Effector memory CD8-positive, alpha-beta T cell (primary cell): ENCODE measurements at regions not wholly inside any gene's neighbourhood (a gene's known extent, or its start where the extent isn't known, plus 50 kb on each side); places are given as distances from the start of the nearest gene placed in this dataset.

Experiments
- ATAC-seq: fragments of 150-1000 bp; cut with Tn5 transposase; replicated peaks from 2 replicates; pipeline ENCODE4 v1.10.0; 2021; ENCODE audit warnings: mild to moderate bottlenecking, moderate library complexity
- DNase-seq, 3 experiments: peaks; one replicate each; pipeline ENCODE4 v3.0.0; 2021
- H3K27ac Mint-ChIP-seq, 2 donors: one replicate each; pipeline ENCODE4 v1.8.0; 2022; ENCODE audit warnings: mild to moderate bottlenecking in 2 of 2, mixed read lengths in 2 of 2, moderate library complexity in 2 of 2
- H3K27me3 Mint-ChIP-seq, 2 donors: one replicate each; pipeline ENCODE4 v1.8.0; 2022; ENCODE audit warnings: mixed read lengths in 2 of 2
- H3K36me3 Mint-ChIP-seq: one replicate; pipeline ENCODE4 v1.8.0; 2022; ENCODE audit warnings: mild to moderate bottlenecking, moderate library complexity, mixed read lengths; ENCODE audit not compliant: insufficient read depth
- H3K4me1 Mint-ChIP-seq, 2 donors: one replicate each; pipeline ENCODE4 v1.8.0; 2022; ENCODE audit warnings: low read depth in 2 of 2, mixed read lengths in 2 of 2
- H3K4me3 Mint-ChIP-seq, 2 donors: one replicate each; pipeline ENCODE4 v1.8.0; 2022; ENCODE audit warnings: mild to moderate bottlenecking in 2 of 2, mixed read lengths in 2 of 2, moderate library complexity in 2 of 2
- H3K9me3 Mint-ChIP-seq, 2 donors: one replicate each; pipeline ENCODE4 v1.8.0; 2022; ENCODE audit warnings: mixed read lengths in 2 of 2

GRCh38 chr6:168163096-168163731, 84.2 kb upstream of the FRMD1 start:
- H3K4me1 Mint-ChIP-seq: peaks cover 0 to 9% of the 10 kb centered on the region in 2 donors
- H3K36me3 Mint-ChIP-seq: no peaks in the 10 kb centered on the region
- peaks cover 6 to 12% of the 10 kb centered on the region in 2 donors for H3K27me3 Mint-ChIP-seq
- H3K4me3 Mint-ChIP-seq: no peak overlapping the region
- DNase-seq: no peak
- H3K27ac Mint-ChIP-seq: no peak overlapping the region
- H3K9me3 Mint-ChIP-seq: peaks cover 2 to 8% of the 10 kb centered on the region in 2 donors
- no peak for ATAC-seq

GRCh38 chr6:168162366-168162765, 83.4 kb upstream of the FRMD1 start:
- no peak overlapping the region for H3K27ac Mint-ChIP-seq

GRCh38 chr6:168161371-168161750, 82.3 kb upstream of the FRMD1 start:
- Mint-ChIP-seq H3K4me3 (no peak overlapping the region), H3K27me3 (peaks cover 19 to 30% of the 10 kb centered on the region in 2 donors), H3K27ac (no peak overlapping the region), H3K9me3 (no peaks in the 10 kb centered on the region), H3K36me3 (no peaks in the 10 kb centered on the region), H3K4me1 (peaks cover 0 to 8% of the 10 kb centered on the region in 2 donors)
- ATAC-seq (no peak), DNase-seq (no peak)

More at GRCh38 chr6:168162366-168162765, 83.4 kb upstream of the FRMD1 start:
- ATAC-seq: no peak
- Mint-ChIP-seq H3K4me3 (no peak overlapping the region), H3K4me1 (peaks cover 0 to 6% of the 10 kb centered on the region in 2 donors), H3K9me3 (no peaks in the 10 kb centered on the region), H3K36me3 (no peaks in the 10 kb centered on the region), H3K27me3 (peaks cover 13 to 20% of the 10 kb centered on the region in 2 donors)
- no peak for DNase-seq

- H3K9me3 Mint-ChIP-seq: no peaks in the 10 kb centered on the region
- H3K36me3 Mint-ChIP-seq: no peaks in the 10 kb centered on the region
- ATAC-seq (no peak), DNase-seq (no peak)
- H3K4me3 Mint-ChIP-seq: no peak overlapping the region
- peaks cover 0 to 8% of the 10 kb centered on the region in 2 donors for H3K4me1 Mint-ChIP-seq
- no peak overlapping the region for H3K27ac Mint-ChIP-seq
- peaks cover 25 to 36% of the 10 kb centered on the region in 2 donors for H3K27me3 Mint-ChIP-seq
Measured at GRCh38 chr6:168160506-168161370, 81.7 kb upstream of the FRMD1 start.

- H3K36me3 Mint-ChIP-seq: no peaks in the 10 kb centered on the region
- no peak overlapping the region for H3K27ac Mint-ChIP-seq
- DNase-seq: no peak
- no peak overlapping the region for H3K4me3 Mint-ChIP-seq
- no peak for ATAC-seq
- peaks cover 25 to 47% of the 10 kb centered on the region in 2 donors for H3K27me3 Mint-ChIP-seq
- no peaks in the 10 kb centered on the region for H3K9me3 Mint-ChIP-seq
- H3K4me1 Mint-ChIP-seq: peaks cover 0 to 8% of the 10 kb centered on the region in 2 donors
Measured at GRCh38 chr6:168159506-168159905, 80.5 kb upstream of the FRMD1 start.

GRCh38 chr6:168158980-168159349, 80.0 kb upstream of the FRMD1 start:
- Mint-ChIP-seq H3K27me3 (peaks cover 25 to 52% of the 10 kb centered on the region in 2 donors), H3K36me3 (no peaks in the 10 kb centered on the region), H3K9me3 (no peaks in the 10 kb centered on the region), H3K4me3 (no peak overlapping the region), H3K4me1 (peaks cover 0 to 8% of the 10 kb centered on the region in 2 donors), H3K27ac (no peak overlapping the region)
- DNase-seq (no peak), ATAC-seq (no peak)

GRCh38 chr6:168158213-168158979, 79.4 kb upstream of the FRMD1 start:
- Mint-ChIP-seq H3K4me1 (peaks cover 0 to 8% of the 10 kb centered on the region in 2 donors), H3K27ac (no peak overlapping the region), H3K27me3 (peaks cover 23 to 48% of the 10 kb centered on the region in 2 donors), H3K4me3 (no peak overlapping the region), H3K9me3 (no peaks in the 10 kb centered on the region), H3K36me3 (no peaks in the 10 kb centered on the region)
- DNase-seq (no peak), ATAC-seq (no peak)

GRCh38 chr6:168157272-168158212, 78.5 kb upstream of the FRMD1 start:
- ATAC-seq (no peak), DNase-seq (no peak)
- Mint-ChIP-seq H3K9me3 (no peaks in the 10 kb centered on the region), H3K27me3 (peaks cover 19 to 40% of the 10 kb centered on the region in 2 donors), H3K4me1 (peaks cover 0 to 8% of the 10 kb centered on the region in 2 donors), H3K27ac (peak overlapping the region in 1 of 2 donors; percentile 56), H3K36me3 (no peaks in the 10 kb centered on the region), H3K4me3 (no peak overlapping the region)

GRCh38 chr6:168156742-168157265, 77.8 kb upstream of the FRMD1 start:
- no peak for DNase-seq
- Mint-ChIP-seq H3K27ac (no peak overlapping the region), H3K4me1 (peaks cover 0 to 8% of the 10 kb centered on the region in 2 donors), H3K36me3 (no peaks in the 10 kb centered on the region), H3K9me3 (no peaks in the 10 kb centered on the region), H3K4me3 (no peak overlapping the region), H3K27me3 (peaks cover 19 to 40% of the 10 kb centered on the region in 2 donors)
- ATAC-seq: no peak

- no peak overlapping the region for H3K4me3 Mint-ChIP-seq
- H3K4me1 Mint-ChIP-seq: peaks cover 0 to 8% of the 10 kb centered on the region in 2 donors
- H3K9me3 Mint-ChIP-seq: no peaks in the 10 kb centered on the region
- no peaks in the 10 kb centered on the region for H3K36me3 Mint-ChIP-seq
- H3K27me3 Mint-ChIP-seq: peaks cover 19 to 40% of the 10 kb centered on the region in 2 donors
- no peak overlapping the region for H3K27ac Mint-ChIP-seq
- no peak for ATAC-seq
- DNase-seq: no peak
Measured at GRCh38 chr6:168155821-168156741, 77.1 kb upstream of the FRMD1 start.

GRCh38 chr6:168155193-168155592, 76.2 kb upstream of the FRMD1 start:
- ATAC-seq: no peak
- no peak overlapping the region for H3K4me3 Mint-ChIP-seq
- DNase-seq: no peak
- peaks cover 0 to 8% of the 10 kb centered on the region in 2 donors for H3K4me1 Mint-ChIP-seq
- no peak overlapping the region for H3K27ac Mint-ChIP-seq
- H3K9me3 Mint-ChIP-seq: no peaks in the 10 kb centered on the region
- no peaks in the 10 kb centered on the region for H3K36me3 Mint-ChIP-seq
- peaks cover 28 to 48% of the 10 kb centered on the region in 2 donors for H3K27me3 Mint-ChIP-seq
